ENCODE measurements at regions not wholly inside any gene's neighbourhood (a gene's known extent, or its start where the extent isn't known, plus 50 kb on each side); places are given as distances from the start of the nearest gene placed in this dataset.

DNA sequence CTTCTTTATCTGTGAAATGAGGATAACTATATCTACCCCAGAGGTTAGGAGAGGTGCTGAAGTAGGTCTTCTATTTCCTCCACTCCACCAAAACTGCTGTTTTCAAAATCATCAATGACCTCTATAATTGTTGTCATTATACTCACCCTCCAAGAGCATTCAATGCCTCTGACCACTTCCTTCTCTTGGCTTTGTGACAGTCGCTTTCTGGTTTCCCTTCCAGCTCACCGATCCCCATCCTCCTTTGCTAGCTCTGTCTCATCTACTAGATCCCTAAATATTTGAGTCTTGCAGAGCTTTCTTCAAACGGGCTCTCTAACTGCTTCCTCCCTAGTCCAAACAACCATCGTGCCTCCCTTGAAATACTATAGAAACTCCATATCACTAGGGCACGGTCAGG is 153.5 kb downstream of the RPLP1 start:
- Histone ChIP-seq H3K9me3 (ENCODE audit: control insufficient read depth, low read depth, low read length) (no peaks in the 10 kb centered on the region), H2AFZ (ENCODE audit: control insufficient read depth, low read length) (no peak overlapping the region), H3K27ac (ENCODE audit: control insufficient read depth, insufficient read depth, low read length) (no peak overlapping the region), H3K27me3 (ENCODE audit: control insufficient read depth, extremely low read depth, insufficient read depth, low read length) (peaks cover 44% of the 10 kb centered on the region), H3K4me3 (ENCODE audit: control insufficient read depth in 2 of 3, extremely low read depth in 1 of 3, insufficient read depth in 2 of 3, low read depth in 1 of 3, low read length in 3 of 3) (no peak overlapping the region), H3K9ac (ENCODE audit: control insufficient read depth, extremely low read depth, insufficient read depth, low read length) (no peak overlapping the region), H4K20me1 (ENCODE audit: control insufficient read depth, extremely low read depth, insufficient read depth, low read length) (no peaks in the 10 kb centered on the region), H3K36me3 (ENCODE audit: control insufficient read depth in 2 of 2, extremely low read depth in 1 of 2, insufficient read depth in 2 of 2, low read length in 2 of 2) (no peaks in the 10 kb centered on the region), H3K4me1 (ENCODE audit: control insufficient read depth, extremely low read depth, insufficient read depth, low read length) (no peaks in the 10 kb centered on the region), H3K79me2 (ENCODE audit: control insufficient read depth, insufficient read depth, low read length) (no peaks in the 10 kb centered on the region), H3K9me1 (ENCODE audit: control insufficient read depth, extremely low read depth, insufficient read depth, low read length) (no peaks in the 10 kb centered on the region), H3K4me2 (ENCODE audit: control insufficient read depth, extremely low read depth, insufficient read depth, low read depth, low read length) (no peak overlapping the region)
- TF ChIP-seq, protein P1, sequence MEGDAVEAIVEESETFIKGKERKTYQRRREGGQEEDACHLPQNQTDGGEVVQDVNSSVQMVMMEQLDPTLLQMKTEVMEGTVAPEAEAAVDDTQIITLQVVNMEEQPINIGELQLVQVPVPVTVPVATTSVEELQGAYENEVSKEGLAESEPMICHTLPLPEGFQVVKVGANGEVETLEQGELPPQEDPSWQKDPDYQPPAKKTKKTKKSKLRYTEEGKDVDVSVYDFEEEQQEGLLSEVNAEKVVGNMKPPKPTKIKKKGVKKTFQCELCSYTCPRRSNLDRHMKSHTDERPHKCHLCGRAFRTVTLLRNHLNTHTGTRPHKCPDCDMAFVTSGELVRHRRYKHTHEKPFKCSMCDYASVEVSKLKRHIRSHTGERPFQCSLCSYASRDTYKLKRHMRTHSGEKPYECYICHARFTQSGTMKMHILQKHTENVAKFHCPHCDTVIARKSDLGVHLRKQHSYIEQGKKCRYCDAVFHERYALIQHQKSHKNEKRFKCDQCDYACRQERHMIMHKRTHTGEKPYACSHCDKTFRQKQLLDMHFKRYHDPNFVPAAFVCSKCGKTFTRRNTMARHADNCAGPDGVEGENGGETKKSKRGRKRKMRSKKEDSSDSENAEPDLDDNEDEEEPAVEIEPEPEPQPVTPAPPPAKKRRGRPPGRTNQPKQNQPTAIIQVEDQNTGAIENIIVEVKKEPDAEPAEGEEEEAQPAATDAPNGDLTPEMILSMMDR (optimal IDR thresholded peaks at IDR 0.05 in 1 of 3, IDR thresholded peaks at IDR 0.05 in 1 of 3, conservative IDR thresholded peaks at IDR 0.05 in 1 of 3; ENCODE audit: extremely low read depth in 1 of 3, insufficient read depth in 2 of 3, low read length in 3 of 3), result no peak
- TF ChIP-seq EZH2 (IDR thresholded peaks at IDR 0.05; ENCODE audit: low read length), result no peak
- dilution Hi-C loops (cut with MboI; ENCODE audit: extremely low pct_ligation_motif_present, low sequenced_read_pairs), result no loop called here
- no peak for DNase-seq (ENCODE audit: low read depth, low spot score)
- FAIRE-seq, result no peak

DNA sequence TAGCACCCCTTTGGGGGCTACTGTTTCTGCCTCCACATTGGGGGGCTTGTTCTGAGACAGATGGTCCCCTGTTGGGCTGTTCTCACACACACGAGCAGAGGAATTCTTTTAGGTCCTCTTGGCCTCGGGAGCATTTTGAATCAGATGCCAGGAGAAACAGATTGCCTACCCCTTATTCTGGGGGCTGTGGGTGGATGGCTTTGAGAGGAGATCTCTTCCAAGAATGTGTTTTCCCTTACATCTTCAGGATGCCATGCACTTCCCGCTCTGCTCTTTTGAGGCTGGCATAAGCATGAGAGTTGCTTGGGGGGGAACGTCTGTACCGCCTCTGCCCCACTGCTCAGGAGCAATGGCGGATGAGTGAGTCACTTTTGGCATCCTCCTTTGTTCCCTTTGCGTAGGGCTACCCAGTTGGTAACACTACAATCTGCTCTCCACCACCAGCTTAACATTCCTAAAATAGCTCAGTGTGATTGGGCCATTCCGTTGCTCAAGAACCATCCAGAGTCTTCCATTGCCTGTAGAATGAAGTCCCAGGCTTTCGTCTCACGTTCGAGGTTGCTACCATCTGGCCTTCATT is 154.4 kb downstream of the RPLP1 start:
- FAIRE-seq, result no peak
- Histone ChIP-seq H3K36me3 (ENCODE audit: control insufficient read depth in 2 of 2, extremely low read depth in 1 of 2, insufficient read depth in 2 of 2, low read length in 2 of 2) (no peaks in the 10 kb centered on the region), H3K4me1 (ENCODE audit: control insufficient read depth, extremely low read depth, insufficient read depth, low read length) (no peaks in the 10 kb centered on the region), H3K9ac (ENCODE audit: control insufficient read depth, extremely low read depth, insufficient read depth, low read length) (no peak overlapping the region), H3K9me3 (ENCODE audit: control insufficient read depth, low read depth, low read length) (no peaks in the 10 kb centered on the region), H3K4me2 (ENCODE audit: control insufficient read depth, extremely low read depth, insufficient read depth, low read depth, low read length) (no peak overlapping the region), H3K27me3 (ENCODE audit: control insufficient read depth, extremely low read depth, insufficient read depth, low read length) (peaks cover 45% of the 10 kb centered on the region), H3K4me3 (ENCODE audit: control insufficient read depth in 2 of 3, extremely low read depth in 1 of 3, insufficient read depth in 2 of 3, low read depth in 1 of 3, low read length in 3 of 3) (no peak overlapping the region), H4K20me1 (ENCODE audit: control insufficient read depth, extremely low read depth, insufficient read depth, low read length) (no peaks in the 10 kb centered on the region), H2AFZ (ENCODE audit: control insufficient read depth, low read length) (no peak overlapping the region), H3K9me1 (ENCODE audit: control insufficient read depth, extremely low read depth, insufficient read depth, low read length) (no peaks in the 10 kb centered on the region), H3K79me2 (ENCODE audit: control insufficient read depth, insufficient read depth, low read length) (no peaks in the 10 kb centered on the region), H3K27ac (ENCODE audit: control insufficient read depth, insufficient read depth, low read length) (no peak overlapping the region)
- dilution Hi-C loops (cut with MboI; ENCODE audit: extremely low pct_ligation_motif_present, low sequenced_read_pairs), result no loop called here
- TF ChIP-seq EZH2 (IDR thresholded peaks at IDR 0.05; ENCODE audit: low read length), result no peak
- TF ChIP-seq, protein P1 (optimal IDR thresholded peaks at IDR 0.05 in 1 of 3, IDR thresholded peaks at IDR 0.05 in 1 of 3, conservative IDR thresholded peaks at IDR 0.05 in 1 of 3; ENCODE audit: extremely low read depth in 1 of 3, insufficient read depth in 2 of 3, low read length in 3 of 3), result no peak
- DNase-seq (ENCODE audit: low read depth, low spot score), result no peak

Data from keratinocyte (primary cell).